ENCODE measurements at regions not wholly inside any gene's neighbourhood (a gene's known extent, or its start where the extent isn't known, plus 50 kb on each side); places are given as distances from the start of the nearest gene placed in this dataset.

- peaks cover 3% of the 10 kb centered on the region for H3F3A ChIP-seq (ENCODE audit: insufficient read depth, low read length, poor library complexity, severe bottlenecking)
- H3K36me3 ChIP-seq (ENCODE audit: insufficient read depth, low read length) = no peaks in the 10 kb centered on the region
- H3K79me2 ChIP-seq (replicated peaks; ENCODE audit: insufficient read depth, low read length) = no peaks in the 10 kb centered on the region
- H4K20me1 ChIP-seq (ENCODE audit: insufficient read depth) = no peaks in the 10 kb centered on the region
- no peak overlapping the region for H3K9ac ChIP-seq (ENCODE audit: low read length)
- H3K4me3 ChIP-seq (ENCODE audit: low read length) = peak overlapping the region; percentile 53
- no peak overlapping the region for H2AFZ ChIP-seq (ENCODE audit: low read depth, low read length)
- H3K9me2 ChIP-seq (ENCODE audit: insufficient read depth, low read length) = no peaks in the 10 kb centered on the region
- no peak overlapping the region for H3K27ac ChIP-seq (ENCODE audit: low read length)
- TF ChIP-seq SMC3 (conservative IDR thresholded peaks at IDR 0.05; ENCODE audit: poor library complexity) = no peak
- TF ChIP-seq REST (IDR thresholded peaks at IDR 0.05; ENCODE audit: borderline replicate concordance) = no peak
- no peak for TF ChIP-seq CTCF (IDR thresholded peaks at IDR 0.05; ENCODE audit: poor library complexity, severe bottlenecking)
- TF ChIP-seq POLR2AphosphoS5 (IDR thresholded peaks at IDR 0.05) = peak; percentile 69
- no peak for TF ChIP-seq TAF1 (IDR thresholded peaks at IDR 0.05; ENCODE audit: low read depth)
- peak; percentile 77 for TF ChIP-seq EP300 (conservative IDR thresholded peaks at IDR 0.05; ENCODE audit: poor library complexity, severe bottlenecking)
- no peak for TF ChIP-seq EZH2 (IDR thresholded peaks at IDR 0.05; ENCODE audit: borderline replicate concordance, insufficient read depth, low read length, poor library complexity, severe bottlenecking)
- no peak for TF ChIP-seq RAD21 (conservative IDR thresholded peaks at IDR 0.05)
- no peak for TF ChIP-seq MXI1 (conservative IDR thresholded peaks at IDR 0.05; ENCODE audit: poor library complexity, severe bottlenecking)
- peak overlapping the region; percentile 49 for H3K4me2 ChIP-seq (ENCODE audit: low read length)
- no peaks in the 10 kb centered on the region for H3K27me3 ChIP-seq (ENCODE audit: insufficient read depth, low read depth, low read length)
- no peaks in the 10 kb centered on the region for H3K9me3 ChIP-seq (ENCODE audit: low read length)
Measured at GRCh38 chr3:181252631-181253030, 263.1 kb upstream of the DNAJC19 start.

- no peak overlapping the region for H3K4me3 ChIP-seq (ENCODE audit: low read length)
- no peaks in the 10 kb centered on the region for H3K9me3 ChIP-seq (ENCODE audit: low read length)
- no peaks in the 10 kb centered on the region for H4K20me1 ChIP-seq (ENCODE audit: insufficient read depth)
- TF ChIP-seq POLR2AphosphoS5 (IDR thresholded peaks at IDR 0.05) = no peak
- no peak for TF ChIP-seq EZH2 (IDR thresholded peaks at IDR 0.05; ENCODE audit: borderline replicate concordance, insufficient read depth, low read length, poor library complexity, severe bottlenecking)
- H3K9ac ChIP-seq (ENCODE audit: low read length) = no peak overlapping the region
- H3K27ac ChIP-seq (ENCODE audit: low read length) = no peak overlapping the region
- H3K27me3 ChIP-seq (ENCODE audit: insufficient read depth, low read depth, low read length) = no peaks in the 10 kb centered on the region
- no peaks in the 10 kb centered on the region for H3K36me3 ChIP-seq (ENCODE audit: insufficient read depth, low read length)
- no peak overlapping the region for H2AFZ ChIP-seq (ENCODE audit: low read depth, low read length)
- H3K79me2 ChIP-seq (replicated peaks; ENCODE audit: insufficient read depth, low read length) = no peaks in the 10 kb centered on the region
- no peak overlapping the region for H3K4me2 ChIP-seq (ENCODE audit: low read length)
- peaks cover 3% of the 10 kb centered on the region for H3F3A ChIP-seq (ENCODE audit: insufficient read depth, low read length, poor library complexity, severe bottlenecking)
- H3K9me2 ChIP-seq (ENCODE audit: insufficient read depth, low read length) = no peaks in the 10 kb centered on the region
Measured at GRCh38 chr3:181250714-181251113, 261.2 kb upstream of the DNAJC19 start.

- no peaks in the 10 kb centered on the region for H3K27me3 ChIP-seq (ENCODE audit: insufficient read depth, low read depth, low read length)
- H2AFZ ChIP-seq (ENCODE audit: low read depth, low read length) = no peak overlapping the region
- no peaks in the 10 kb centered on the region for H3K9me3 ChIP-seq (ENCODE audit: low read length)
- no peaks in the 10 kb centered on the region for H3K9me2 ChIP-seq (ENCODE audit: insufficient read depth, low read length)
- H3K79me2 ChIP-seq (replicated peaks; ENCODE audit: insufficient read depth, low read length) = peaks cover 8% of the 10 kb centered on the region
- H3F3A ChIP-seq (ENCODE audit: insufficient read depth, low read length, poor library complexity, severe bottlenecking) = no peaks in the 10 kb centered on the region
- H3K9ac ChIP-seq (ENCODE audit: low read length) = no peak overlapping the region
- peak overlapping the region; percentile 8 for H3K4me2 ChIP-seq (ENCODE audit: low read length)
- H3K4me3 ChIP-seq (ENCODE audit: low read length) = no peak overlapping the region
- H4K20me1 ChIP-seq (ENCODE audit: insufficient read depth) = no peaks in the 10 kb centered on the region
- no peak overlapping the region for H3K27ac ChIP-seq (ENCODE audit: low read length)
- H3K36me3 ChIP-seq (ENCODE audit: insufficient read depth, low read length) = no peaks in the 10 kb centered on the region
- TF ChIP-seq RAD21 (conservative IDR thresholded peaks at IDR 0.05) = no peak
Measured at GRCh38 chr3:181239441-181239840, 249.9 kb upstream of the DNAJC19 start.

Measured in neural cell (in vitro differentiated cells).